ENCODE measurements at regions not wholly inside any gene's neighbourhood (a gene's known extent, or its start where the extent isn't known, plus 50 kb on each side); places are given as distances from the start of the nearest gene placed in this dataset.

GRCh38 chr4:18777190-18777930 lies 755.8 kb upstream of the LCORL start:
- no peak for TF ChIP-seq CTCF (IDR thresholded peaks at IDR 0.05)
- no peak for TF ChIP-seq POLR2A (IDR thresholded peaks at IDR 0.05)

Data from heart left ventricle (tissue), 13 donors.